ENCODE measurements at regions not wholly inside any gene's neighbourhood (a gene's known extent, or its start where the extent isn't known, plus 50 kb on each side); places are given as distances from the start of the nearest gene placed in this dataset.

DNA sequence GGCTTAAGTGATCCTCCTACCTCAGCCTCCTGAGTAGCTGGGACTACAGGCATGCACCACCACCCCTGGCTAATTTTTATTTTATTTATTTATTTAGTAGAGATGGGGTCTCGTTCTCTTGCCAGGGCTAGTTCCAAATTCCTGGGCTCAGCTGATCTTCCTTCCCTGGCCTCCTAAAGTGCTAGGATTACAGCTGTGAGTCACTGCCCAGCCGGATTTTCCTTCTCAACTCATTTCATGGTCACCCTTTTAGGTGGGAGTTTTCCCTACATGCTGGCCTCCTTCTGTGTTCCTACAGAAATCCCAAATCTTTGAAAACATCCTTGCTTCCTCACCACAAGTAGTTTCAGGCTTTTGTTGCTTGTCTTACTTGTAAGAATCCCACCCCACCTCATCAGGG, 102.1 kb upstream of the SIAH1 start:
- no peak for DNase-seq (ENCODE audit: low read depth in 2 of 2)

DNA sequence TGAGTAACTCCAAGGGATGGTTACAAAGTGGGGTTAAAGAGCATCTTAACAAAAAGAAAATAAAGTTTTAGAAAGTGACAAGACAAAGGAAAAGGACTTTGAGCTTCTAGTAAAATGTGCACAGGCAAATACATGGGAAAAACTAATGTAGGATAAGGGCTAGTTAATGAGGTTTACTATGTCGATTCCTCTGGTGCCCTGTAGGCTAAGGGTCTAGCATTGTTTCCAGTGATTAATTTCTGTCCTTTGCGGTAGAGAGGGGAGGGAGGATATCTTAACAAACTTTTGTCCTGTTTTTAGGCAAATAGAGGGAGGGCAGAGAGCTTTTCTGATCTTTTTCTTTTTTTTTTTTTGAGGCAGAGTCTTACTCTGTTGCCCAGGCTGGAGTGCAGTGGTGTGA, 96.6 kb upstream of the SIAH1 start:
- no peak for DNase-seq (ENCODE audit: low read depth in 2 of 2)

DNA sequence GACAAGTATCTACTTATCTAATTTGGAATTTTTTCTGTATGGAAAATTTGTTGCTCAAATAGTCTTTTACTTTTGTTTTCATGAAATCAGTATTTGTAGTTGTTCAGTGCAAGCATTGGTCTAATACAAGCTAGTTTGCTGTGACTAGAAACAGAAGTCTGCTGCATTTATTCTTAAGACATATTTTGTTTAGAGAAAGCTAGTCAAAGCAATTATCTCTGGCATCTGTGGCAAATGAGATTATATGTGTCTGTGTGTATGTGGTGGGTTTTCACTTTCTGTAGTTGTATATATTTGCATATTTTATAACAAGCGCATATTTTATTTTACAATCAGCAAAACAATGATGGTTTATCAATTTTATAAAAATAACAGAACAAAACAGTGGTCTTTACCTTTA, 96.0 kb upstream of the SIAH1 start:
- DNase-seq (ENCODE audit: low read depth in 2 of 2) = no peak

DNA sequence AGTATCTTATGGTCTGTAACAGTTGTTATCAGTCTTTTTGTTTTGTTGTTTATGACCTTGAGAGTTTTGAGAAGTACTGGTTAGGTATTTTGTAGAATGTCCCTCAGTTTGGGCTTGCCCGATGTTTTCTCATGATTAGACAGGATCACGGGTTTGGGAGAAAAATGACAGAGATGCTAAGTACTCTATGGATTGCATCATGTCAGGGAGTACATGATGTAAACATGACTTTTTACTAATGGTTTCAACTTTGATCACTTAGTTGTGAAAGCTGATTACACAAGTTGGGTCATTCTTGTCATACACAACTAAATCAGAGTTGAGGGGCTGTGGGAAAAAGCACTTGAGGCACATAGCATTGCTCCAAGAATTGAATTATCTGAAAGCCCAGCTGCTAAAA, 94.7 kb upstream of the SIAH1 start:
- DNase-seq (ENCODE audit: low read depth in 2 of 2) = no peak

DNA sequence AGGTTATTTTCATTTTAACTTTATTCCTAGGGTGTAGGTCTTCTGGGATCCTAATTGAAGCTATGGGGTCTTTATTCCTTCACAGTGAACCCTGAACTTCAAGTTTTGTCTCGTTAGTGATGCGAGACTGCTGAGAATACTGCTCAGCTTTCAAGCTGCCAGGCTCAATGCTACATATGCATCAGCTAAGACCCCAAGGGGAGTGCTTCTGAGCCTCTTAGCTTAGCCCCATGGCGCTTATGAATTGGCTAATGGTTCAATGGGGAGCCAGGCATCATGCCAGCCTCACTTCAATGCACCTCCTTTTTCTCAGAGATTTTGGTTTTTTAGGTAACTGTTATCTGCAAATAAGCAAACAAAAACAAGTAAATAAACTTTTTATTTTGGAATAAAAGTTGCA, 94.1 kb upstream of the SIAH1 start:
- DNase-seq (ENCODE audit: low read depth in 2 of 2) = no peak

DNA sequence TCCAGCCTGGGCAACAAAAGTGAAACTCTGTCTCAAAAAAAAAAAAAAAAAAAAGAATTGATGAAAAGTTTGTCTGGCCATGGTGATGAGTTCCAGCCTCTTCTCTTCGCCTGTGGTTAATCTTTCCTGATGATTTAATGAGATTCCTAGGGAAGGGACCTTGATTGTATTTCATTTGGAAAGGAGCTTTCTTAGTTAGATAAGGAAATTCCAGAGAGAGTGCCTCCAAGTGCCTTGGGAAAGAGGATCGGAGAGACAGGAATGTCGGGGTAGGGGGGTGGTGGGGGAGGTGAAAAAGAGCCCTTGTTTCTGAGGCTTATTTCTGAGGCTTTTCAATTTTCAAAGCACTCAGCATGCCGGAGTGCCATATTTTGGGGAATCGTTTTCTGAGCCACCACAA, 93.2 kb upstream of the SIAH1 start:
- DNase-seq (ENCODE audit: low read depth in 2 of 2) = no peak

DNA sequence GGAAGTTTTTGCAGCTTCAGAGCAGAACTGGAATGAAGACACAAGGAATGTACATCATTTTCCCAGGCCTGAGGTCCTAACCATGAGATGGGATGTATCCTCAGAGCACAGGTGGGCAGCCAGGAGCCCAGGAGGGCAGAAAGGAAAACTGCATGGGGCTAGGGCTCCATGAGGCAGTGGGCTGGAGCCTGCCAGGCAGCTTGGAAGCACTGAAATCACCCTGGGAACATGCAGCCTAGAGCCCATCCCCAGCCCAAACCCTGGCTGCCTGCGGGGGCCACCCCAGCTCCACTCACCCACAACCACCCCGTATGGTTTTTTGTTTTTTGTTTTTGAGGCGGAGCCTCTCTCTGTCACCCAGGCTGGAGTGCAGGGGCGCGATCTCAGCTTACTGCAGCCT, 86.2 kb upstream of the SIAH1 start:
- no peak for DNase-seq (ENCODE audit: low read depth in 2 of 2)

DNA sequence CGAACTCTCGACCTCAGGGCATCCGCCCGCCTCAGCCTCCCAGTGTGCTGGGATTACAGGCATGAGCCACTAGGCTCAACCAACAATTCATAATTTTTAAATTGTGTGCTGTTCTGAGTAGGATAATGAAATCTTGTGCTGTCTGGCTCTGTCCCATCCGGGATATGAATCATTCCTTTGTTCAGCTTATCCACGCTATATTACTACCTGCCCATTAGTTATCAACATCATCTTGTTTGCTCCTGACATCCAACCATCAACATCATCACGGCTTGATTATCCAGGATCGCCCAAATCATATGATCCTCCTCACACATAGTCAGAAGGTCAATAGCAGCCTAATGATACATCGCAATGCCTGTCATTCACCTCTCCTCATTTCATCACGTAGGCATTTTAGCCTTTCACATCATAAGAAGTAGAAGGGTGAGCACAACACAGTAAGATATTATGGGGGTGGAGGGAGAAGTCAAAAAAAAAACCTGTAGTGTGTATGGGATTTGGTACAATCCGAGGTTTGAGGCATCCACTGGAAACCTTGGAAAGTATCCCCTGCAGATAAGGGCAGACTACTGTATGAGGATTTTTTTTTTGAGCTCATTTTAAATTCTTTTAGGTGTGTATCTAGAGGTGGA, 77.0 kb upstream of the SIAH1 start:
- no peak for DNase-seq (ENCODE audit: low read depth in 2 of 2)

DNA sequence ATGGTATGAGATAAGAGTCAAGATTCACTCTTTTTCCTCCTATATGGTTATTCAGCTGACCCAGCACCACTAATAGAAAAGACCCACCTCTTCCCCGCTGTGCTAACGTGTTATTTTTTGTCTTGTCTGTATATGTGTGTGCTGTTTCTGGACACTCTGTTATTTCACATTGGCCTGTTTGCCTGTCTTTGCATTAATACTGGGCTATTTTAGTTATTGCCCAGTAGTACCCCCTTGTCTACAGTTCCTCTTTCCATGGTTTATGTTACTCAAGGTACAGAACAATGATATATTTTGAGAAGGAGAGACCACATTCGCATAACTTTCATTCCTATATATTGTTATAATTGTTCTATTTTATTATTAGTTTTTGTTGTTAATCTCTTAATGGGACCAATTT, 74.0 kb upstream of the SIAH1 start:
- no peak for DNase-seq (ENCODE audit: low read depth in 2 of 2)

DNA sequence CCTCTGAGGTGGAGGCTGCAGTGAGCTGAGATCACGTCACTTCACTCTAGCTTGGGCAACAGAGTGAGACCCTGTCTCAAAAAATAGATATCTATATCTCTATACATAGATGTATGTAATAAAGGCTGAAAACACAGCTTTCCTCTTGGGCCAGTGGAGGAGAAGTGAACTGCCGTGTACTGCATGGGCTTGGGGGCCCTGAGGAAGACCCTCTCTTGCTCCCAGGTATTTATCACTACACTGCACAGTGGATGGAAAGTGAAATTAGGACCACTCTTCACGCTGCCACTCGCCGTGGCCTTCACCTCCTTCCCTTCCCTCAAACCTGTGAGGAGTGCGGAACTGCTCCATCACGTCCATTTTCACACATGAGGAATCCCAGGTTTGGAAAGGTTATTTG, 68.8 kb upstream of the SIAH1 start:
- DNase-seq (ENCODE audit: low read depth in 2 of 2) = no peak

DNA sequence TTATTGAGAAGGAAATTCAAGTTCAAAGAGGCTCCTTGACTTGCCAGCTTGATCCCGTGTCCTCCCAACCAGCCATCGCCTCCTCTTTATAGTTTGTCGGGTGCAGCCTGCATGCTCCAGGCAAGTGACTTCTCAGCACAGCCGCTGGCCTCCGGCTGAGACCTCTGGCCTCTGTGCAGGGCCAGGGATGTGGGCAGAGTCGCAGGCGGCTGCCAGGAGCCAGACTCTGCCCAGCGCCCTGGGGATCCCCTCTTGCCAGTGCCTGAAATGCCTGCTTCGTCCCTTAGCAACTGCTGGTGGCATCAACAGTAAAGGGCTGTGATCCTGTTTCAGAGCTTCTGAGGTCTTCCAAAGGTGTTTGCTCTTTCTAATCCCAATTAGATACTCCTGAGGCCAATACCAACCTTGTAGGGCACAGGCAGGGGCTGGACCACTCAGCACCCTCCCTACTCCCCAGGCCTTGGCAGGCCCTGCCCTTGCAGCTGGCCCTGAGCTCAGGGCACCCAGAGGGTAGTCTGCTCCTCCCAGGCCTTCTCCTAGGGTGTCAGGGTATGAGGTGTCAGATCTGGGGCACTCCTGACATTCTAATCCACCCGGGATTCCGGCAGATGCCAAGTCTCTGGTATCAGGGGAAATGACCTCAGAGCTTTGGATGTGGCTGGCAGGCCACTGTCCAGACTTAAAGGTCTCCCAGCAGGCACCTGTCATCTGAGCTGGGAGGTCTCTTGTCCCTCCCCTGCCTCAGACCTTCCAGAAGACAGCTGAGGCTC, 68.0 kb upstream of the SIAH1 start:
- DNase-seq (ENCODE audit: low read depth in 2 of 2) = no peak

DNA sequence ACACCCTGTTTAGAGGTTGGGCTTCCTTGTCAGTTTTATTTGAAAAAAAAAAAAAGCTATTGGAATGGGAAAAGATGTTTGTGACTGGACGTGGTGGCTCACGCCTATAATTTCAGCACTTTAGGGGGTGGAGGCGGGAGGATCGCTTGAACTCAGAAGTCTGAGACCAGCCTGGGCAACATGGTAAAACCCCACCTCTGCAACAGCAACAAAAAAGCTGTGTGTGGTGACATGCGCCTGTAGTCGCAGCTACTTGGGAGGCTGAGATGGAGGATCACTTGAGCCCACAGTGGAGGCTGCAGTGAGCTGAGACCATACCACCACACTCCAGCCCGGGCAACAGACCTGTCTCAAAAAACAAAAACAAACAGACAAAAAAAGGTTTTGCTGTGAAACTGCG, 66.1 kb upstream of the SIAH1 start:
- no peak for DNase-seq (ENCODE audit: low read depth in 2 of 2)

DNA sequence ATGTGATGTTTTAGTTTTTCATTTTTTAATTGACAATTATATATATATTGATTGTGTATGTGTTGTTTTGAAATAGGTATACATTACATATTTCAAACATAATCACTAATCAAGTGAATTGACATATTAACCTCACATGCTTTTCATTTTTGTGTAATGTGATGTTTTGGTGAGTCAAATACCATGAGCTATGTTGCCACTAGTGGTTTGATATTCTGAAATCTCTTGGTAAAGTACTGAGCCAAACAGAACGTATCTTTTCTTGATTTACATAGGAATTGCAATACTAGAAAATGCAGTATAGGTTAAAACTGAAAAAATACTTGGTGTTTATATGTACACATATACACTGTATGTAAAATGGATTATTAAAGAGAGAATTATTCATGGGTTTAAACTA, 65.2 kb upstream of the SIAH1 start:
- no peak for DNase-seq (ENCODE audit: low read depth in 2 of 2)

DNA sequence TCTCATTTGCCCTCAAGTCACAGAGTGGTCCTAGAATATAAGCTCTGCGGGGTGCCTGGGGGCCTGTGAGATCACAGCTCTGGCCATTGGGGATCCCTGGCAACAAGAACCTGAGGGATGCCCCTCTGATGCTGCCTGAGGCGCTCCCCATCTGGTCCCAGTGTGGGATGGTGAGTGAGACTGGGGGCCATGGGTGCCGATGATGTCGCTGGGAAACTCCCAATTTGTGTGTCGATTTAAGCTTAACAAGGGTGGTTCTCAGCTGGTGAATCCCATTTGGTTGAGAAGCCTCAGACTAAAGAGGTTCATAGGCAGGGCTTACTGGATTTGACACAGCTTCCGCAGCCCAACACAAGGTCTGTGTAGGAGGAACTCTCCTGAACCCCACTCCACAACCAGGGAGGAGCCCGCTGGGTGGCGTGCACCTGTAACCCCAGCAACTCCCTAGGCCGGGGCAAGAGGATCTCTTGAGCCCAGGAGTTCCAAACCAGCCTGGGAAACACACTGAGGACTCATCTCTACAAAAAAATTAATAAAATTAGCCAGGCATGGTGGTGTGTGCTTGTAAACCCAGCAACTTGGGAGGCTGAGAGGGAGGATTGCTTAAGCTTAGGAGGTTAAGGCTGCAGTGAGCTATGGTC, 63.7 kb upstream of the SIAH1 start:
- DNase-seq (ENCODE audit: low read depth in 2 of 2) = no peak

DNA sequence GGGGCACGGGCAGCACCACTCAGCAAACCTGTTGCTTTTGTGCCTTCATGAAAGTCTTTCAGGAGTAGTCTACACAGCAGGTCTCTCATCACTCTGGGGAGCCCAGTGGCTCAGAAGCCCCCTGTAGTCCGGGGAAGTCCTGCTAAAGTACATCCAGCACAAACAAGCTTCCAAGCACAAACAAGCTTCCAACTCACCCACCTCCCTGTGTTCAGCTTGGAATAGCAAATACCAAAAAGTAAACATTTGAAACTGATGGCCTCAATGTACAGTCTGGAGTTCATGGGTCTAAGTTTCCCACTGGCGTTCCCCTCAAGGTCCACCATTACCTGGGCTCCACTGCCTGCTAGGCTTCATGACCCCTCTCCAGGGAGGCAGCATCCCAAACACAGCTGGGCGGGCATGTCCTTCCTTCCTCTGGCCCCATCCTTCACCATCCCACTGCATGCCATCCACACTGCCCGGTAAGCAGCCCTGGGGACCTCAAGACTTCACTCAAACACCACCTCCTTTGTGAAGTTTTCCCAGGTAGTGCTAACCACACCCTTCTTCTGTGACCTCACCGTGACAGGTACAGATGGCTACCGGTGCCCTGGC, 62.8 kb upstream of the SIAH1 start:
- no peak for DNase-seq (ENCODE audit: low read depth in 2 of 2)

DNA sequence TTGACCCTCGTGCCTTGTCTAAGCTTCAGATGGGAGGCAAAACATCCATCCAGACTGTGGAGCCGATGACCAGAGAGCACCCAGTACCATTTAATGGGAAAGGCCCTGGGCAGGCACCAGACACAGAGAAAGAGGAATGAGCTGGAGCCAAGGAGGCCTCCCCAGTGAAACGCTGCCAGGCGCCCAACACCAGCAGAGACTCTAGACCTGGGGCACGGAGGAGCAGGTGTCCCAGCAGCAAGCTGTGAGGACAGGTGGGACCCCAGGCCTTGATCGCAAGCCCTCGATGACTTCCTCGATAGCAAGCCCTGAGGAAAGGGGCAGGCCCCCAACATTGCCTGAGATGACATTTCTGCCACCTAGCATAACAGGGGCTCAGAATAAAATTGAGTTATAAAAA, 62.2 kb upstream of the SIAH1 start:
- no peak for DNase-seq (ENCODE audit: low read depth in 2 of 2)

DNA sequence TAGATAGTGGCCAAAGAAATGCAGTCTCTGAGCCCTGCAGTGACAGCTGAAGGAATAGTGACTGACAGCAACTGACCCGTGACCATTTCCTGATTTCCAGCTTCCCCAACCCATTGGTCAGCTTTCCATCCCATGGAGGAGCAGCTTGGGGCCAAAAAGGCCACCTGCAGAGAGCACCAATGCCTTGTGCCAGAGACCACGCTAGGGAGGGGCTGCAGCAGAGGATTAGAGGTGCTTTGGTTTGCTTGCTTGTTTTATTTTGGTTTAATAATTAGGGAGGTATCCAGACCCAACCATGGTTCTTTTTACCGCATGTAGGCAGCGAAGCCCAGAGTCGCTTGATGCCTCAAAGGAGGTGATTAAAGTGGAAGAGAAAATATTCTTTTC, 61.3 kb upstream of the SIAH1 start:
- no peak for DNase-seq (ENCODE audit: low read depth in 2 of 2)

DNA sequence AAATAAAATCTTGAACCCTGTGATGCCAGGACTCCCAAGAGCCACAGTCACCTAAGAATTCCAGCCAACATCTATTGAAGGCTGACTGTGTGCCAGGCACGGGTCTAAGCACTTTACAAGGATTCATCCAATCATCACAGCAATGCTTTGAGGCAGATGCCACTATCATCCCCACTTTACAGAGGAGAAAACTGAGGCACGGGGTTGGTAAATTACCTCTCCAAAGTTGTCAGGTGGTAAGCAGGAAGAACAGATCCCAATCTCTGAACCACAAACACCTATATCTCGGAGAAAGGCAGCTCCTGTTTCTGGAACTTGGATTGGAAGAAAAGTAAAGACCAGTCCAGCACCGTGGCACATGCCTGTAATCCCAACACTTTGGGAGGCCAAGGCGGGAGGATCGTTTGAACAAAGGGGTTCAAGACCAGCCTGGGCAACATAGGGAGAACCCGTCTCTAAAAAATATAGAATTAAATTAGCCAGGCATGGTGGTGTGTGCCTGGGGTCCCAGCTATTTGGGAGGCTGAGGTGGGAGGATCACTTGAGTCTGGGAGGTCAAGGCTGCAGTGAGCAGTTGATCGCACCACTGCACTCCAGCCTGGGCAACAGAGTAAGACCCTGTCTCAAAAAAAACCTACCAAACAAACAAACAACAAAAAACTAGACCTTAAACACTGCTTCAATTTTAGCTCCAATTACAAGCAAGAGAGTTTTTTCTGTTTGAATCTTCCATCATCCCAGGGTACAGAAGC, 60.7 kb upstream of the SIAH1 start:
- no peak for DNase-seq (ENCODE audit: low read depth in 2 of 2)

DNA sequence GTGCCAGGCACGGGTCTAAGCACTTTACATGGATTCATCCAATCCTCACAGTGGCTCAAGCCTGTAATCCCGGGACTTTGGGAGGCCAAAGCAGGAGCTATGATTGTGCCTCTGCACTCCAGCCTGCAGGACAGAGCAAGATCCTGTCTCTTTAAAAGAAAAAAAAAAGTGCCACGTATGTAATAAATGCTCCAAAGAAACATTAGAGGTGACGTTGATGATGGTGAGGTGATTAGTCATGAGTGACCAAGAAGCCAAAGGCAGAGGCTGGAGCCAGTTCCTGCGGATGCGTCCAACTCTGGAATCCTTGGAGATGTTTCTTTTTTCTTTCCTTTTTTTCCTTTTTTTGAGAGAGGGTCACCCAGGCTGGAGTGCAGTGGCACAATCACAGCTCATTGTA, 59.4 kb upstream of the SIAH1 start:
- peak; percentile 57 to 58 for DNase-seq (ENCODE audit: low read depth in 2 of 2)

DNA sequence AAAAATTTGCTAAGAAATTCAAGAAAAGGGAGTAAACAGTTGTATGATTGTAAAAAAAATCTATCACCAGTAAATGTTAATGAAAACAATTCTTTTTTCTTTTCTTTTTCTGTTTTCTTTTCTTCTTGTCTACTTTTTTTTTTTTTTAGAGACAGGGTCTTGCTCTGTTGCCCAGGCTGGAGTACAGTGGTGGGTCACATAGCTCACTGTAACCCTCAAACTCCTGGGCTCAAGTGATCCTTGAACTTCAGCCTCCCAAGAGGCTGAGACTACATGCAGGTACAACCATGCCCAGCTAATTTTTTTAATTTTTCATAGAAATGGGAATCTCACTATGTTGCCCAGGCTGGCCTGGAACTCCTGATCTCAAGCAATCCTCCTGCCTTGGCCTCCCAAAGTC, 57.2 kb upstream of the SIAH1 start:
- no peak for DNase-seq (ENCODE audit: low read depth in 2 of 2)

DNA sequence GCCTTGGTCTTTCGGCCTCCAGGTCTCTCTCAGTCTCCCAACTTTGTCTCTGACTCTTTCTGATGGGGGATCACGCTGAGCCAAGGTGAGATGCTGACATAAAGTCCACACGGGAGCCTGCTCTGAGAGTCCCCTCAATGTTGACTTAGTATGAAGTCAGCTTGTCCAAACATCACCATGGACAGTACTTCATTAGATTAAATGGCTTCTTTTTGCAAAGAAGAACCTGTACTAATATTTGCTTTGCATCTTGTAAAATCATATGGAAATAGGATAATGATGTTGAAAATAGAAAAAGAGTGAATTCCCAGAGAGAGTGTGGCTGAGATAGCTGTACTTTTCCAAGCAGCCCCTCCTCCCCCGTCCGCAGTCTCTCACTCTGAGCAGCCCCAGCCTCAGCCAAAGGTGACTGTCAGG, 56.7 kb upstream of the SIAH1 start:
- no peak for DNase-seq (ENCODE audit: low read depth in 2 of 2)

DNA sequence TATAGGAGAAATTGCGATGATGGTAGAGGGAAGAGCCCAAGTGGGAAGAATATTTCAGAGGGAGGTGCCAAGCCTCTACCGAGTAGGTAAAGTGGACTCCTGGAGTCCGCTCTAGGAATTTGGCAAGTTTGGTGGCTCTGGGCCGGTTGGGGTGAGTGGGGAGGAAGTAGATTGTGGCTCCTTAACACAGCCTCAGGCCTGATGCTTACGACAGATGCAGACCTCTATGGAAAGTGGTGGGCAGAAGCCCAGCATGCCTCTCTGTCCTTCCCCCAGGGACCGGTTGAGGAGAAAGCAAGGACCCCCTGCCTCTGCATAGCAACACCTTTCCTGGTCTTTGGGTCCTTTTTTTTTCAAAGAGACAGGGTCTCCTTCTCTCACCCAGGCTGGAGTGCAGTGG, 55.9 kb upstream of the SIAH1 start:
- DNase-seq (ENCODE audit: low read depth in 2 of 2) = no peak

Data from fibroblast of skin of left biceps (primary cell).